ENCODE measurements at regions not wholly inside any gene's neighbourhood (a gene's known extent, or its start where the extent isn't known, plus 50 kb on each side); places are given as distances from the start of the nearest gene placed in this dataset.
"Not testable (repeated sequence)": the region's sequence is repeated elsewhere in the genome, so short reads cannot be mapped to it uniquely, and the experiment has no call there.

DNA sequence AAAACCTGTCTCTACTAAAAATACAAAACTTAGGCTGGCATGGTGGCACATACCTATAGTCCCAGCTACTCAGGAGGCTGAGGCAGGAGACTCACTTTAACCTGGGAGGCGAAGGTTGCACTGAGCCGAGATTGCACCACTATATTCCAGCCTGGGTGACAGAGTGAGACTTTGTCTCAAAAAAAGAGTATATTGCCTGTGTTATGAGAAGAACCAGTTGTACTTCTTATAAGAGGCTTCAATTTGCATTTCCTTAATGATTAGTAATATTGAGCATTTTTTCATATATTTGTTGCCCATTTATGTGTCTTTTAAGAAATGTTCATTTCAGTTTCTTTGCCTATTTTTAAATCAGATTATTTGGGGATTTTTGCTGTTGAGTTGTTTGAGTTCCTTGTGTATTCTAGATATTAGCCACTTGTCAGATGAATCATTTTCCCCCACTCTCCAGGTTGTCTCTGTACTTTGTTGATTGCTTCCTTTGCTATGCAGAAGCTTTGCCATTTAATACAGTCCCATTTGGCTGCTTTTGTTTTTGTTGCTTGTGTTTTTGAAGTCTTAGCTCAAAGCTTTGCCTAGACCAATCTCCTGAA, 75.8 kb upstream of the LRPPRC start:
- Histone ChIP-seq H3K4me3 (ENCODE audit: low read length) (no peak overlapping the region), H3K27me3 (ENCODE audit: insufficient read depth, low read length) (no peaks in the 10 kb centered on the region), H3K9me3 (ENCODE audit: low read depth, low read length) (no peaks in the 10 kb centered on the region), H3K4me1 (ENCODE audit: insufficient read depth, low read length) (no peaks in the 10 kb centered on the region)

DNA sequence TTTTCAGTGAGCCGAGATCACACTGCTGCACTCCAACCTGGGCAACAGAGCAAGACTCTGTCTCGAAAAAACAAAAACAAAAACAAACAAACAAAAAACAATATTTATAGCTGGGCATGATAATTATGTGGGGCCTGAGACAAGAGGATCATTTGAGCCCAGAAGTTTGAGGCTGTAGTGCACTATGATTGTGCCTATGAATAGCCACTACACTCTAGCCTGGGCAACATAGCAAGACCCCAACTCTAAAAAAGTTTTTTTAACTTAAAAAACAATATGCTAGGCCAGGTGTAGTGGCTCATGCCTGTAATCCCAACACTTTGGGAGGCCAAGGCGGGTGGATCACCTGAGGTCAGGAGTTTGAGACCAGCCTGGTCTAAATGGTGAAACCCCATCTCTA, 77.9 kb upstream of the LRPPRC start:
- H3K9me3 ChIP-seq (ENCODE audit: low read depth, low read length); H3K4me1 ChIP-seq (ENCODE audit: insufficient read depth, low read length); H3K27me3 ChIP-seq (ENCODE audit: insufficient read depth, low read length); H3K4me3 ChIP-seq (ENCODE audit: low read length): not testable (repeated sequence)

DNA sequence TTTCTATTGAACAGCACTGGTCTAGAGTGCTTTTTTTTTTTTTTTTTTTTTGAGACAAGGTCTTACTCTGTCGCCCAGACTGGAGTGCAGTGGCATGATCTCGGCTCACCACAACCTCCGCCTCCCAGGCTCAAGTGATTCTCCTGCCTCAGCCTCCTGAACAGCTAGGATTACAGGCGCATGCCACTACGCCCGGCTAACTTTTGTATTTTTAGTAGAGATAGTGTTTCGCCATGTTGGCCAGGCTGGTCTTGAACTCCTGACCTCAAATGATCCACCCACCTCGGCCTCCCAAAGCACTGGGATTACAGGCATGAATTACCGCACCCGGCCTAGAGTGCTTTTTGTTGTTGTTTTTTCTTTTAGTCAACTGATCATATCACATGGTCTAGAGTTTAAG, 79.0 kb upstream of the LRPPRC start:
- H3K4me3 ChIP-seq (ENCODE audit: low read length); H3K9me3 ChIP-seq (ENCODE audit: low read depth, low read length); H3K27me3 ChIP-seq (ENCODE audit: insufficient read depth, low read length); H3K4me1 ChIP-seq (ENCODE audit: insufficient read depth, low read length): not testable (repeated sequence)

DNA sequence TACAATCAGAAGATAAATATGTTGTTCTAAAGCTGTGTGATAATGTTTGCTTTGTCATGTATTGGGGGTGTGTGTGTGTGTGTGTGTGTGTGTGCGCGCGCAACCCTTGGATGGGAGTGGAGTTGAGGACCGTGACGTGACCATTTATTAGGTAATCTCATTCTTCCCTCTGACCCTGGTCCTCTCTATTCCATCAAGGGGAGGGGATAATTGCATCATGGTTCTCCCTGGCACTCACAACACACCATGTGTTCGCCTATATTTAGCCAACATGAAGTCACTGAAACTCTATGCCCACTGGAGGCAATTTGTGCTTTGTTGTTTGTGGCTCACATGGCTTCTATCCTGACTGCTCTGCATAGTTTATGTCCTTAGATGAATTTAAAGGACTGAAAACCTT, 79.8 kb upstream of the LRPPRC start:
- Histone ChIP-seq H3K9me3 (ENCODE audit: low read depth, low read length) (no peaks in the 10 kb centered on the region), H3K4me3 (ENCODE audit: low read length) (no peak overlapping the region), H3K4me1 (ENCODE audit: insufficient read depth, low read length) (no peaks in the 10 kb centered on the region), H3K27me3 (ENCODE audit: insufficient read depth, low read length) (no peaks in the 10 kb centered on the region)

DNA sequence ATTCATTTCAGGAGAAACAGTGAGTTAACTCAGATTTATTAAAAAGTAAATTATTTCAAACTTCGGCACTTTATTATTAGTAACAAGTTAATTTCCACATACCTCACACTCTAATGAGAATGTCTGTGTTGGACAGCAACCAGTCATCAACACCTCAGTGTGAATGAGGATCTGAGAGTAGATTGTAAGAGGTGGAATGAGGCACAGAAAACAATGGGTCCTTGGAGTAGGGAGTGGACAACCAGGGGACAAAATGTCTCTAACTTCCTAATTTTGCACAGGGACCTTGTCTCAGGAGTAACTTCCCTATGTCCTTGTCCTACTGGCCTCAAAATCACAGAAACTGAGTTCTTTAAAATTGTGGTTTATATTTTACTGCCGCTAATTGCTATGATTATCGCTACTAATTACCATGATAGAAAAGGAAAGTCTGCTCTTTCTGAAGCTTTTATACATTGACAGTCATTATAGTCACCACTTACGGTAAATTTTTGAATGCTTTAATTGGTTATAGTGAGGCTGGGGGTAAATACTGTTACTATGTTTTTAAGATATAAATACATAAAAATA, 82.2 kb upstream of the LRPPRC start:
- Histone ChIP-seq H3K4me1 (ENCODE audit: insufficient read depth, low read length) (no peaks in the 10 kb centered on the region), H3K27me3 (ENCODE audit: insufficient read depth, low read length) (no peaks in the 10 kb centered on the region), H3K9me3 (ENCODE audit: low read depth, low read length) (no peaks in the 10 kb centered on the region), H3K4me3 (ENCODE audit: low read length) (no peak overlapping the region)

DNA sequence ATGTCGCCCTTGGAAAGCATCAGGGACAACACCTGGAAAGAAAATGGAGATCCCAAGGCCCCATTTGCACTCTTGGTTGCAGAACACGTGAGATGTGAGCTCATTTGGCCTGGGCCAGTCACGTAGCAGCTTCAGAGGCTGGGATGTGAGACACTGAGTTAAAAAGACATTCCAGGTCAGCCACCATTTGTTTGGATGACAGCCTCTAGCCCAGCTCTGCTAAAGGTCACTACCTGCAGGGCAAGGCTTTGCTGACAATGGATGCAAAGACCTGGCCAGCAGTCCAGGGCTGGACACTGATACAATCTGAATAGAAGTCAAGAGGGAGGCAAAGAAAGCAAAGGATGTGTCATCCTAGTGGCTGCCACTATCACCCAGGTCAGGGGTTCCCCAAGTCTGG, 83.9 kb upstream of the LRPPRC start:
- Histone ChIP-seq H3K4me3 (ENCODE audit: low read length) (no peak overlapping the region), H3K27me3 (ENCODE audit: insufficient read depth, low read length) (no peaks in the 10 kb centered on the region), H3K4me1 (ENCODE audit: insufficient read depth, low read length) (no peaks in the 10 kb centered on the region), H3K9me3 (ENCODE audit: low read depth, low read length) (no peaks in the 10 kb centered on the region)

DNA sequence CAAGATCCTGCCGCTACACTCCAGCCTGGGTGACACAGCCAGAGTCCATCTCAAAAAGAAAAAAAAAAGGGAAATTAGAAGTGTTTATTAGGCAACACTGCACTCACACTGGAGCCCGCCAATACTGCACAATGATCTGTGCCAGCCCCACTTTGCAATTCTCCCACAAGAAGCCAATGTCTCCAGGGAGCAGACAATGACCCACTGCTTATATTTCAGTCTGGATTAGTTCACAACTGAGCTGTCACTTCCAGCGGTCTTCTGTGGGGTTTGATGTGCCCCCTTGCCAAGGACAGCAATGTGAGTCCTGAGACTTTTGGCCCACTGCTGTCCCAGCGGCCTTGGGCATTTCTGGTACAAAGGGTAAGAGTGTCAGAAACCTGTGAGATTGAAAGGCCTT, 85.6 kb upstream of the PPM1B start:
- H3K27me3 ChIP-seq (ENCODE audit: insufficient read depth, low read length) = no peaks in the 10 kb centered on the region
- H3K4me1 ChIP-seq (ENCODE audit: insufficient read depth, low read length) = peaks cover 12% of the 10 kb centered on the region
- no peak overlapping the region for H3K4me3 ChIP-seq (ENCODE audit: low read length)
- H3K9me3 ChIP-seq (ENCODE audit: low read depth, low read length) = no peaks in the 10 kb centered on the region

DNA sequence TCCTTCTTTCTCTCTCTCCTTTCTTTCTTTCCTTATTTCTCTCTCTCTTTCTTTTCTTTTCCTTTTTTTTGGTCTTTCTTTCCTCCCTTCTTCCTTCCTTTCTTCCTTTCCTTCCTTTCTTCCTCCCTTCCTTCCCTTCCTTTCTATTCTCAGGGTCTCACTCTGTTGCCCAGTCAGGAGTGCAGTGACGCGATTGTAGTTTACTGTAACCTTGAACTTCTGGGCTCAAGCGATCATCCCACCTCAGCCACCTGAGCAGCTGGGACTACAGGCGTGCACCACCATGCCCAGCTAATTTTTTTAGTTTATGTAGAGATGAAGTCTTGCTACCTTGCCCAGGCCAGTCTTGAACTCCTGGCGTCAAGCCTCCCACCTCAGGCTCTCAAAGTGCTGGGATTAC, 83.8 kb upstream of the PPM1B start:
- Histone ChIP-seq H3K4me3 (ENCODE audit: low read length) (no peak overlapping the region), H3K4me1 (ENCODE audit: insufficient read depth, low read length) (peaks cover 13% of the 10 kb centered on the region), H3K27me3 (ENCODE audit: insufficient read depth, low read length) (no peaks in the 10 kb centered on the region), H3K9me3 (ENCODE audit: low read depth, low read length) (no peaks in the 10 kb centered on the region)

DNA sequence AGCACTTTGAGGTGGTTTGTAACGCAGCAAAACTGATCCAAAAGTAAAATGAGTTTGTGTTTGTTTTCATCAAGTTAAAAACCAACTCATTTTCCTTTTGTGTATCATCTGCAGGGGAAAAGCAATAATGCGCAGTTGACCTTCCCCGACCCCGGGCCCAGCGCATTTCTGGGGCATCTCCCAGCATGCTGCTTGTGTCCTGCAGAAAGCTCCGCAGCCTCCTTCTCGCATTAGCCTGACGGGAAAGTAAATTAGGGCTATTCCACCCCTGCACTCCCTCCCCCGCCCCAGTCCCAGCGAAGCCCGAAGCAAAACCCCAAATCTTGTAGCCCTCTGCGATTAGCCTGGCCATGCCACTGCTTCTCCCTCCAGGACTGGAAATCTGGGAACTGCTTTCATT, 82.0 kb upstream of the PPM1B start:
- Histone ChIP-seq H3K9me3 (ENCODE audit: low read depth, low read length) (no peaks in the 10 kb centered on the region), H3K4me1 (ENCODE audit: insufficient read depth, low read length) (peaks cover 31% of the 10 kb centered on the region), H3K4me3 (ENCODE audit: low read length) (no peak overlapping the region), H3K27me3 (ENCODE audit: insufficient read depth, low read length) (no peaks in the 10 kb centered on the region)

DNA sequence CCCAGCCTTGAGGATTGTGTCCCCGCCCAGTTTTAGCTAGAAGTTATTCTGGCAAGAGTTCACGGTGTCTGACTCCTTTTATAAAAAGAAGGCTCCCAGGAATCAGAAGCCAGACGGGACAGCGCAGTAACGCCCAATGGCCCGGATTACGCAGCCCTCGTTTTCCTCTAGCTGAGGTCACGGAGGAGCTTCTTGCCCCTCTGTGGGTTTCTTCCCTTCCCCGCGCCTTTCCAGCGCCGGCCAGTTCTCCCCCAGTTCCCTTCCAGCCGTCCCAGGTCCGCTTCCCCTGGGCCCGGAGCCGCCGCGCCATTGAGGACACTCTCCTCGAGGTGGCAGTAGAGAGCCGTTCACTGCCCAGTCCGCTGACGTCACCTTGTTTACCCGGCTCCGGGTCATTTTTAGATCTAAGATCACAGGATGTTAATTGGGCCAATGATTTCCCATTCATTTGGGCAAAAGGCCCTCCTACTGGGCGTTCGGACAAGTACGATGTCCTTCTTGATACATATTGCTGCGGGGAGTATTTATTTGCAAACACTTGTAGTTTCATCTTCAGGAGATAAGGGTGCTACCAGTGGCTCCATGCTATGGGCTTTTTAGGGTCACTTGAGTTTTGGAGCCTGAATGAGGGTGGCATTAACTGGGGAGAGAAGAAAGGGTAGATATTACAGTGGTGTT, 81.5 kb upstream of the PPM1B start:
- H3K9me3 ChIP-seq (ENCODE audit: low read depth, low read length) = no peaks in the 10 kb centered on the region
- H3K4me1 ChIP-seq (ENCODE audit: insufficient read depth, low read length) = peaks cover 32% of the 10 kb centered on the region
- H3K27me3 ChIP-seq (ENCODE audit: insufficient read depth, low read length) = no peaks in the 10 kb centered on the region
- peak overlapping the region; percentile 37 for H3K4me3 ChIP-seq (ENCODE audit: low read length)

DNA sequence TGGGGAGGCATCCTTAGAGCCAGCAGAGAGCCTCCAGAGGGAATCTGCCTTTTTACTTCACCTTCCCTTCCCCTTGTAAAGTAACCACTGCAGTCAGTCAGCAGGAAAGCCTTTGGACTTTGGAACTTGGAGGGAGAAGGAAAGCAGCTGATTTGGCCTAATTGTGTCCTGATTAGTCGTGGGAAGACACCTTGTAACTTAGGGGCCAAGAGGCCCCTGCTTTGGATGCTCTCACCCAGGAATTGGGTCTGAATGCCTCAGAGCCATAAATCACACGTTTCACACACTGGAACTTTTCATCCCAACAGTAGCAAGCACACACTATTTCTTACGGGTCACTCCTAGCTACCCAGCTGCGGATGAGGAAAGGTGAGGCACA, 81.0 kb upstream of the PPM1B start:
- Histone ChIP-seq H3K4me3 (ENCODE audit: low read length) (peak overlapping the region; percentile 37), H3K4me1 (ENCODE audit: insufficient read depth, low read length) (peaks cover 32% of the 10 kb centered on the region), H3K9me3 (ENCODE audit: low read depth, low read length) (no peaks in the 10 kb centered on the region), H3K27me3 (ENCODE audit: insufficient read depth, low read length) (no peaks in the 10 kb centered on the region)

DNA sequence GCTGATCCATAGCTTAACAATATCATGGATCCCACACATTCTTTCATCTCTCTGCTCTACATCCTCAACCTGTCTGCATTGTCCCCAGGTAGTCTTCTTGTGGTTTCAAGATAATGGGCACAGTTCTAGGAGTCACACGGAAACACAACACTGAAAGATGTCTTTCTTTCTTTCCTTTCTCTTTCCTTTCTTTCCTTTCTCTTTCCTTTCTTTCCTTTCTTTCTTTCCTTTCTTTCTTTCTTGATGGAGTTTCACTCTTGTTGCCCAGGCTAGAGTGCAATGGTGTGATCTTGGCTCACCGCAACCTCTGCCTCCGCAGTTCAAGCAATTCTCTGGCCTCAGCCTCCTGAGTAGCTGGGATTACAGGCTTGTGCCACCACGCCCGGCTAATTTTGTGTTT, 76.2 kb upstream of the PPM1B start:
- H3K4me3 ChIP-seq (ENCODE audit: low read length); H3K9me3 ChIP-seq (ENCODE audit: low read depth, low read length); H3K27me3 ChIP-seq (ENCODE audit: insufficient read depth, low read length): not testable (repeated sequence)
- H3K4me1 ChIP-seq (ENCODE audit: insufficient read depth, low read length) = peaks cover 25% of the 10 kb centered on the region

DNA sequence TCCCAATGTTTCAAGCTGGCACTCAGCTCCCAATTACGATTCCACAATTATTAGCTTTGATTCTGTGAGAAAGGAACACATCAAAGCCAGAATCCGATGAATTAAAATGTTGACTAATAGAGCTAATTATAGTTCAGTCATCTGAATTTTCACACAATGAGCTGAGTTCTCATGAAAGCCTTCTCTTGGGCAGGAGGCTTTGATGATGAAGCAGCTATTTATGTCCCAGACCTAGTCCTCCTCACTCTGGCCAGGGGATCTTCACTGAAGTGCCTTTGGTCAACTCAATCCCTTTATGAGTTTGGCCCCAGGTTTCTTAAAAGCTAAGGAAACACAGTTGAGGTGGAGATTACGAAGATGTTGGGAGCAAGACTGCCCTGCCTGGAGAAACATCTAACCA, 74.7 kb upstream of the PPM1B start:
- no peaks in the 10 kb centered on the region for H3K27me3 ChIP-seq (ENCODE audit: insufficient read depth, low read length)
- peaks cover 21% of the 10 kb centered on the region for H3K4me1 ChIP-seq (ENCODE audit: insufficient read depth, low read length)
- H3K4me3 ChIP-seq (ENCODE audit: low read length) = no peak overlapping the region
- H3K9me3 ChIP-seq (ENCODE audit: low read depth, low read length) = no peaks in the 10 kb centered on the region

DNA sequence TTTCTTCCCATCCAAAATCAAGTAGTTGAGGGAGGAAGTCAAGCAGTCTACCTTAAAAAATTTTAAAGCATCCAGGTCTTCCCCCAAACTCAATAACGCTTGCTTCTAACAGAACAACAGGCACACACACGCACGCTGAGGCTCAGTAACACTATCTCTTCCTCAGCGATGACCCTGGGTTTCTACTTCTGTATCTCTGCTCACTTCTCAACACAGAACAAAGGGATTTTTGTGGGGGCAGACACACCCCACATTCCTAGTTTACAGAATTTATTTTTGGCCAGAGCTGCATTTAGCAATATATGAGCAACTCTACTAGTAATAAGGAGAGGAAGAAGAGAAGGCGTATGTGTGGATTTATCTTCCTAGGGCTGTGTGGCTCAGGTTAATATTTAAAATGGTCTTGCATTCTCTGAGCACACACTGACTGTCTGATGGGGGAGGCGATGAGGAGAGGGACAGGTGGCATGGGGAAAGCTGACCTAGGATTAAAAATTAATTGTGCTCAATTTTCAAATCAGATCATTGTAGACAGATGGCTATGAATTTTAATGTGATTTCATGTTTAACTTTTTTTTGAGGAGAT, 71.3 kb upstream of the PPM1B start:
- H3K4me3 ChIP-seq (ENCODE audit: low read length) = no peak overlapping the region
- no peaks in the 10 kb centered on the region for H3K27me3 ChIP-seq (ENCODE audit: insufficient read depth, low read length)
- H3K9me3 ChIP-seq (ENCODE audit: low read depth, low read length) = no peaks in the 10 kb centered on the region
- peaks cover 20% of the 10 kb centered on the region for H3K4me1 ChIP-seq (ENCODE audit: insufficient read depth, low read length)

DNA sequence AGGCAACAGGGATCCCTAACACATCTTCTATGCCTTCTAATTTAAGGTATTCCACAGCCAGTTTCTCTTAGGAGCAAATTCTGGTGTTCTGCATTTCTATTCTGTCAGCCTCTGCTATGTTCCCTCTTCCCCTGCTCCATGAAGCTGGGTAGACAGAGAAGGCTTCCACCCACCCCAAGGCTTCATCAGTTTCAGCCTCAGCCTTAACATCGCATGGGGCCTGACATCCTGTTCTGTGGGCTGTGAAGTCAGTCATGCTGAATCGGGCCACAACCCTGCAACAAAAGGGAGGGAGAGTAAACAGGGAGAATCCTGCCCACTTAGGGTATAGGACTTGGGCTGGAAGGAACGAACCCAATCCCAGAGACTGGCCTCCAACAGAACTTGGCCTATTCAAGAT, 70.6 kb upstream of the PPM1B start:
- Histone ChIP-seq H3K9me3 (ENCODE audit: low read depth, low read length) (no peaks in the 10 kb centered on the region), H3K4me3 (ENCODE audit: low read length) (no peak overlapping the region), H3K27me3 (ENCODE audit: insufficient read depth, low read length) (no peaks in the 10 kb centered on the region), H3K4me1 (ENCODE audit: insufficient read depth, low read length) (peaks cover 20% of the 10 kb centered on the region)

DNA sequence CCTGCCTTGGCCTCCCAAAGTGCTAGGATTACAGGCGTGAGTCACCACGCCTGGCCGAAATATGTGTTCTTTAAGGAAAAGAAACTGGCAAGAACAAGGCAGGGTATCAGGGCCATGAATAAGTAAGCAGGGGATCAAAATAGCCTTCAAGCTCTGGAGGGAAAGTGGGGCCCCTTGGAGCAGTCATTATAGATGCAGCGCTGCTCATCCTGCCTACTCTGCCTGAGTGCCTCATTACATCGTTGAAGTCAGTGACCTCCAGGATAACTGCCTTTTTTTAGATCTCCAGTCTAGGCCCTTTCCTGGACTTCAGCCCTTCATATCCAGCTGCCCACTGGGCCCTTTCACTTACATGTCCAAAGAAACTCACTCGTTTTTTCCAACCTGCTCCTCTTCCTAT, 69.8 kb upstream of the PPM1B start:
- Histone ChIP-seq H3K4me1 (ENCODE audit: insufficient read depth, low read length) (peaks cover 20% of the 10 kb centered on the region), H3K9me3 (ENCODE audit: low read depth, low read length) (no peaks in the 10 kb centered on the region), H3K27me3 (ENCODE audit: insufficient read depth, low read length) (no peaks in the 10 kb centered on the region), H3K4me3 (ENCODE audit: low read length) (no peak overlapping the region)
